Effector memory CD4-positive, alpha-beta T cell (primary cell): ENCODE measurements at regions not wholly inside any gene's neighbourhood (a gene's known extent, or its start where the extent isn't known, plus 50 kb on each side); places are given as distances from the start of the nearest gene placed in this dataset.

Source experiments
- DNase-seq, 3 donors: peaks; one replicate each; pipeline ENCODE4 v3.0.0-alpha.2; 2020
- H3K27ac ChIP-seq: 2 replicates; pipeline ENCODE4 v1.7.0; 2013; ENCODE audit warnings: mild to moderate bottlenecking, low read length, moderate library complexity; ENCODE audit not compliant: insufficient read depth, poor library complexity, severe bottlenecking
- H3K27me3 ChIP-seq: replicated peaks from 2 replicates; pipeline ENCODE4 v1.7.0; 2013; ENCODE audit warnings: mild to moderate bottlenecking, low read length; ENCODE audit not compliant: insufficient read depth, control insufficient read depth, poor library complexity, severe bottlenecking
- H3K36me3 ChIP-seq: 2 replicates; pipeline ENCODE4 v1.7.0; 2013; ENCODE audit warnings: mild to moderate bottlenecking, low read length, moderate library complexity; ENCODE audit not compliant: control insufficient read depth, insufficient read depth
- H3K4me1 ChIP-seq: 2 replicates; pipeline ENCODE4 v1.7.0; 2013; ENCODE audit warnings: low read length, mild to moderate bottlenecking; ENCODE audit not compliant: control insufficient read depth, insufficient read depth, poor library complexity, severe bottlenecking
- H3K4me3 ChIP-seq: 2 replicates; pipeline ENCODE4 v1.7.0; 2013; ENCODE audit warnings: low read length, low read depth, mild to moderate bottlenecking; ENCODE audit not compliant: insufficient read depth, poor library complexity, severe bottlenecking
- H3K9me3 ChIP-seq: 2 replicates; pipeline ENCODE4 v1.7.0; 2013; ENCODE audit warnings: mild to moderate bottlenecking, low read length, moderate library complexity; ENCODE audit not compliant: control insufficient read depth

DNA sequence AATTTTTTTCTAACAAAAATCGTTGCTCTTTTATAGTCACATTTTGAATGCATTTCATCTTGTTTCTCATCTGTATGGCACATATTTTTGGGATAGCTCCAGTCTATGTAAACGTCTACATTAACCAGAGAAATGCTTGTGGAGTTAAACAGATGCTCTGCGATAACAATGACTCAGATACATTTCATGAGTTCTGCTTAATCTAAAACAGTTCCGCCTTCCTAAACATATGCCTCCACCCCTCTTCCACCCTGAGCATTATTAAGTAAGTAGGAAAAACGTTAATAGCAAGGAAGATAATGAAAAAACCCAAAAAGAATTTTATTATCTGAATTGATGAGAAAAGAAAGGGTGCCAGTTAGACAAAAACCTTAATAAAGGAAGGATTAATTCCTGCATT is 396.1 kb downstream of the TUSC7 start:
- no peak overlapping the region for H3K27ac ChIP-seq
- DNase-seq: no peak
- H3K4me3 ChIP-seq: no peak overlapping the region

DNA sequence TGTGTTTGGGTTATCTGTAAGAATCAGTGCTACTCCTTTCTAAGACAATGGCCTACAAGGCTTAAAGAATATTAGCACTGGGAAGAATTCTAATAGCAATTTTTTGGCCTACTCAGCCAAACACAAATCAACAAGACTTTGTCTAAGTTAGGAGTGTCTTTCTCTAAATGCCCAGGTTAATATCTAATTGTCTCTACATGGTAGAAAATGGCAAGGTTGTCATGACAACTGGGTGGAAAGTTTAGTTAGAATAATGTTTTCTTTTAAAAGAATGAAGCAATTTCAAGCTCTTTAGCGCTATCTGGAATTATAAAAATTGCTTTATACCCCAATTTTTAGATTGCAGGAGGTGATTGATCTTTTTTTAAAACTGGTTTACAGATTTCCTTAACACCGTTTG is 396.8 kb downstream of the TUSC7 start:
- H3K4me1 ChIP-seq: no peaks in the 10 kb centered on the region
- H3K9me3 ChIP-seq: no peaks in the 10 kb centered on the region
- no peak for DNase-seq
- H3K36me3 ChIP-seq: no peaks in the 10 kb centered on the region
- no peaks in the 10 kb centered on the region for H3K27me3 ChIP-seq
- H3K4me3 ChIP-seq: no peak overlapping the region
- no peak overlapping the region for H3K27ac ChIP-seq

More for the DNA sequence above, 396.1 kb downstream of the TUSC7 start:
- Histone ChIP-seq H3K4me1 (no peaks in the 10 kb centered on the region), H3K9me3 (no peaks in the 10 kb centered on the region), H3K36me3 (no peaks in the 10 kb centered on the region), H3K27me3 (no peaks in the 10 kb centered on the region)

DNA sequence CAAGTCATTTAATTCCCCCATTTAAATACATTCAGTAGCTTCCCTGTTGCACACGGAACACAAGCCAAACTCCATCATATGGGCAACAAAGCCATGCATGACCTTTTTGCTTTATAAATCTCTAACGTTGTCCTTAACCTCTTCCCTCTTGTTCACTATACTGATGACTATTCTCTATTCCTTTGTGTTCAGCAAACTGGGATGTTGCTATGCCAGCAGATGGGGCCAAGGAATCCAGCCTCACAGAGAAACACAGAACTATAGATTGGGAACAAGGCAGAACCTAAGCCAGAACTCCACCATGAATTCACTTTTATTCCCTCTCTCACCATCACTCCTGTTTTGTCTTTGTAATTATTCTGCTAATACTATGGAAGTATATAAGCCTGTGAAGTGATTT is 398.4 kb downstream of the TUSC7 start:
- DNase-seq: no peak
- H3K4me1 ChIP-seq: no peaks in the 10 kb centered on the region
- no peak overlapping the region for H3K4me3 ChIP-seq
- H3K9me3 ChIP-seq: no peaks in the 10 kb centered on the region
- H3K27ac ChIP-seq: no peak overlapping the region
- H3K36me3 ChIP-seq: no peaks in the 10 kb centered on the region
- no peaks in the 10 kb centered on the region for H3K27me3 ChIP-seq

DNA sequence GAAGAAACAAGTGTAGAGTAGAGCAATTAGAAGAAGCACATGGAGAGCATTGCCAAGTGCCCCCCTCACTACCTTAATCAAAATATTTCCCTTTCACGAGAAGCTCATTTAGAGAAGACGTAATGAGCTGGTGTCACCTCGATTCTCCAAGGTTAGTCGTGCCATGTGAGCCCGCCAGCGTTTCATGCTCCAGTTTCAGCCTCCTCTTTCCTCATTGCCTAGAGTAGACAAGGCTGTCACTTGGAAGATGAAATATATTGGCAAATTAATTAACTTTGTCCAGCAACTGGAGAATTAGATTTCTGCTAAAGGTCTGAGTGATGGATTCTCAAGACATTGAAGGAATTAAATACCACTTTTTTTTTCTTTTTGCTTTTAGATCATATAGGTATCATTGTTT is 399.6 kb downstream of the TUSC7 start:
- no peak overlapping the region for H3K4me3 ChIP-seq
- no peak overlapping the region for H3K27ac ChIP-seq
- DNase-seq: no peak
- H3K4me1 ChIP-seq: no peaks in the 10 kb centered on the region
- H3K9me3 ChIP-seq: no peaks in the 10 kb centered on the region
- no peaks in the 10 kb centered on the region for H3K36me3 ChIP-seq
- no peaks in the 10 kb centered on the region for H3K27me3 ChIP-seq

DNA sequence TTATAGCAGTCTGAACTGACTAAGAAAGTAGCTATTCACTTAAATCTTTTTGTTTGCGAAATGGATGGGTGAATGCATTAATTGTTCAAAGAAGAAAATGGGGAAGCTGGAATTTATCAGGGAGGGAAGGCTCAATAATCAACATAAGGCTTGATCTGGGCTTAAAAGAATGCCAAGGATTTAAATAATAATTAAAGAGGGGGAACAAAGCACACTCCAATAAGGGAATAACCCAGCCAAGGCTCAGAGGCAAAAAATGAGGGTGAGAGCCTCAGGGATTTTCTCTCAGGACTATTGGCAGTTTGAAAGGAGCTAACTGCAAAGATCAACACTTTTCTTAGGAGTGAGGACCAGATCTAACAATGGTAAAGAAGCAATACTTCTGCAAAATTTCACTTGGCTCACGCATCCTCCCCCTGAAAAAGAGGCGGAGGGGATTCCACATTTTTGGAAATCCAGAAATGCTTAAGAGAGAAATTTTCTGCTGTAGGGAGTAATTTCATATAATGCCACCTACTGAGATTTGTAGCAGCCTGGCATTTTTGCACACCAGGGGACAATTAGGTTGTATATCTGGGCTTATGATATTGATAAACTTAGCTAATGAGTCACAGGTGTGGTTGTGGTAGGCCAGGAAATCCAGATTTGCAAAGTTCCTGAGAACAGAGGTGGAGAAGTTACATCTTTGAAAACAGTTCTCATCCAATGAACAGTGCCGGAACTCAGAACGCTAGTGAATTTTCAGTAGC is 405.1 kb downstream of the TUSC7 start:
- H3K27ac ChIP-seq: no peak overlapping the region

DNA sequence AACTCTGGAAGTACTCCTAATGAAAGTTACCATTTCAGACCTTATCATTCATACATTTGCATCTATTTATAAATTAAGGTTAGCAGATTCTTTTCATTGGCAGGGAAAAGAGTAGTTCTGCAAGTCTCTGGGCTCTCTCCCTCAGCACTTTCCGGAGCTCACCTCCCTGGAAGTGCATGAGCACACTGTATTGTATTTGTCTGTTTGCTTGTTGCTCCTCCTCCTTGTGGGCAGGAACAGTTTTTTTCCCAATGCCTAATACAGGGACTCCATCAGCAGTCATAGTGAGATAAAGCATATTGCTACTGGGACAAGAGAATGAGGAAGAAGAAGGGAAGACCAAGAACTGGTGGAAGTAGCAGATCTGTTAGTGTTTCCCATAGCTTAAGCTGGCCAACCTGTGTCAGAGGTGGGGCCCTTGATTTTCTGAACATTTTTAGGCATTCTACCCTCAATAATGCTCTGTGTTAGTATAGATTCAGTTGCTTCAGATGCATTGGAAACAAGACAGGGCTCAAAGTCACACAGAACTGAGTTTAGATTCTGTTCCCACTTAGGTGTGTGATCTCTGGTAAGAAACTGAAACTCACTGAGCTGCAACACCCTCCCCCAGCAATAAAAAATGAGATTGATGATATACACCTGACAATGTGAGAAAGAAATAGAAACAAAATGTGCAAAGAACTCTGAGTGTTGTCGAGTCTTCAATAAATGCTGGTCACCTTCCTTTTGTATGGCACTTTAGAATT is 407.8 kb downstream of the TUSC7 start:
- no peak for DNase-seq
- no peak overlapping the region for H3K4me3 ChIP-seq
- no peaks in the 10 kb centered on the region for H3K4me1 ChIP-seq
- H3K9me3 ChIP-seq: no peaks in the 10 kb centered on the region
- no peaks in the 10 kb centered on the region for H3K36me3 ChIP-seq
- no peaks in the 10 kb centered on the region for H3K27me3 ChIP-seq
- no peak overlapping the region for H3K27ac ChIP-seq

More for the DNA sequence above, 405.1 kb downstream of the TUSC7 start:
- H3K4me3 ChIP-seq: no peak overlapping the region
- H3K36me3 ChIP-seq: no peaks in the 10 kb centered on the region
- no peak for DNase-seq
- no peaks in the 10 kb centered on the region for H3K4me1 ChIP-seq
- no peaks in the 10 kb centered on the region for H3K9me3 ChIP-seq
- no peaks in the 10 kb centered on the region for H3K27me3 ChIP-seq

DNA sequence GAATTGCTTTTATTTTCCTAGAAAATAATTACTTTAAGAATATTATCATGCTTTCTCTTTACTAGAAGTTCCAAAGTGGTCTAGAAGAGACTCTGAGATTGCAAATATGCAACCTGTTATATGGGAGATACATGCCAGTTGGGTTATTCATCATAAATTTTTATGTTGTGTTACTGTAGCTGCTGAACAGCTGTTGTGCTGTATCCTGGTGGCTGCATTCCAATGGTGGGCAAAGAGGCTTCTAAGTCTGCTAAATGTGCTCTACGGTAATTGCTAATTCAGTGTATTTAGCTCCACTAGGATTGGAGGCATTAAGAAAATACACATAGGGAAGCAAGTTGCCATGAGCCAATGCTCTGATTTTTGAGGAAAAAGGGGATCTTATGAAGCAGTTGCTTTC is 409.0 kb downstream of the TUSC7 start:
- no peak overlapping the region for H3K4me3 ChIP-seq
- no peaks in the 10 kb centered on the region for H3K27me3 ChIP-seq

DNA sequence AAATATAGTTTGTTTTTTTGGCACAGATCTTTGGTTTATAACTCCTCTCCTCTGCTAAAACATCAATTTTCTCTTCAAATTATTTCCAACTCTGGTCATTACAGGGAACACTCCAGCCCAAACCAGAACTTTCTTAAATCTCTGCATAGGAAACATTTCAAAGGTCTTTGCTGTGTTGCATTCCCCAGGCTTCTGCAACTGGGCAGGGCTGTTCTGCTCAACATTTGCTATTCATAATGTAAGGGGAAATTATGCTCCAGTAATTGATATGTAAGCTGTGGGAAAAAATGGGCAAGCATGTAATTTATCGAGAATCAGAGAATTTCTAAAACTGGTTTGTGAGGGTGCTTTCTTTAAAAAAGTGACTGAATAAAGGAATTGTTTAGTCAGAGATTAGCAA is 410.4 kb downstream of the TUSC7 start:
- no peak for DNase-seq
- Histone ChIP-seq H3K4me1 (no peaks in the 10 kb centered on the region), H3K27me3 (no peaks in the 10 kb centered on the region), H3K9me3 (no peaks in the 10 kb centered on the region), H3K36me3 (no peaks in the 10 kb centered on the region), H3K27ac (no peak overlapping the region), H3K4me3 (no peak overlapping the region)

More for the DNA sequence above, 409.0 kb downstream of the TUSC7 start:
- Histone ChIP-seq H3K4me1 (no peaks in the 10 kb centered on the region), H3K9me3 (no peaks in the 10 kb centered on the region), H3K36me3 (no peaks in the 10 kb centered on the region), H3K27ac (no peak overlapping the region)
- no peak for DNase-seq

DNA sequence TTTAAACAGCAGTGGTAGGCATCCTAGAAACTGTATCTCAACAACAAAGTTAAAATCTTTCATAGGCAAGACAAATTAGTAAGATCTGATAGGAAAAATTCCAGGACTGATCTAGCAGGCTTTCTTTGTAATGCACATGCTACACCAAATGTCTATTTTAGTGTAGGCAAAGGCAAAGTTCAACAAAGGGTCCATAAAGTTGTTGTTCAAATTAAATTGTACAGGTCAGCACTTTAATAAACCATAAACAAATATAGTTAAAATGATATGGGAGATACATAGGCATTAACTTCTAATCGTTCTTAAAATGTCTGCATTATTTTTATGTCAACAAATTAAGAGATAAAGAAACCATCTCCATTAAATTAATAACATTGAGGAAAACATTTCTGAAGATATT is 413.0 kb downstream of the TUSC7 start:
- H3K27ac ChIP-seq: no peak overlapping the region
- no peaks in the 10 kb centered on the region for H3K9me3 ChIP-seq
- no peaks in the 10 kb centered on the region for H3K27me3 ChIP-seq
- no peaks in the 10 kb centered on the region for H3K4me1 ChIP-seq
- DNase-seq: no peak
- no peaks in the 10 kb centered on the region for H3K36me3 ChIP-seq
- no peak overlapping the region for H3K4me3 ChIP-seq

DNA sequence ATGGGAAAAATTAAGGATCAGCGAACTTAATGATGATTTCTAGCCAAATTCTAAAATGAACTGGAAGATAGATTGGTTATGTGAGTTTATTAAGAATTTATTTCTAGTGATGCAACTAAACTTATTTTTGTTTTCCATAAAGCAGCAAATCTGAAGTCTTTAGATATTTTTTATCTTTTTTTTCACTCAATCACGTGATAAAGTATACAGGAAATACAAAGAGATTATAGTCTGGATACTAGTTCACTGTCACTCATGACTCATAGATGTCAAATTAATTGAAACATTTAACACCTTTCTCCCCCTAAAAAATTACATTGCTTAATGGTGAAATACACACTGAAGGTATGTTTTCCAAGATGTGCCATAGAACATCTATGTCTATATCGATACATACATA is 416.9 kb downstream of the TUSC7 start:
- no peak for DNase-seq
- no peak overlapping the region for H3K4me3 ChIP-seq
- no peaks in the 10 kb centered on the region for H3K4me1 ChIP-seq
- H3K36me3 ChIP-seq: no peaks in the 10 kb centered on the region
- H3K27ac ChIP-seq: no peak overlapping the region
- no peaks in the 10 kb centered on the region for H3K27me3 ChIP-seq
- H3K9me3 ChIP-seq: no peaks in the 10 kb centered on the region
